Lung (tissue), 11 donors: ENCODE measurements at regions not wholly inside any gene's neighbourhood (a gene's known extent, or its start where the extent isn't known, plus 50 kb on each side); places are given as distances from the start of the nearest gene placed in this dataset.
A peak's percentile ranks its signal among the peaks of the same experiment; 100 is the strongest.

Experiments
- ATAC-seq: fragments of 200-7000 bp; cut with Tn5 transposase; one replicate; pipeline ENCODE4 v1.9.1; 2020; ENCODE audit warnings: moderate number of reproducible peaks; ENCODE audit not compliant: insufficient read depth, low FRiP score
- DNase-seq, 3 donors: peaks; one replicate each; pipeline ENCODE4 v3.0.0-alpha.2; 2013 to 2017
- H3K27ac ChIP-seq, 2 donors: one replicate each; pipeline ENCODE4 v1.5.1; 2013; ENCODE audit warnings: mild to moderate bottlenecking in 2 of 2, moderate library complexity in 2 of 2, control low read depth in 1 of 2, inconsistent platforms in 1 of 2, low read depth in 1 of 2, low read length in 1 of 2
- H3K27me3 ChIP-seq, 3 donors: one replicate each; pipeline ENCODE4 v1.5.1; 2013; ENCODE audit warnings: low read length in 2 of 3; ENCODE audit not compliant: control insufficient read depth in 3 of 3, insufficient read depth in 3 of 3
- H3K36me3 ChIP-seq, 4 donors: one replicate each; pipeline ENCODE4 v1.5.1; 2013; ENCODE audit warnings: low read length in 4 of 4, mild to moderate bottlenecking in 1 of 4, moderate library complexity in 1 of 4; ENCODE audit not compliant: control insufficient read depth in 4 of 4, insufficient read depth in 4 of 4
- H3K4me1 ChIP-seq, 5 donors: one replicate each; pipeline ENCODE4 v1.5.1; 2013; ENCODE audit warnings: low read length in 5 of 5, mild to moderate bottlenecking in 2 of 5, moderate library complexity in 1 of 5; ENCODE audit not compliant: control insufficient read depth in 5 of 5, insufficient read depth in 5 of 5
- H3K4me3 ChIP-seq: one replicate; pipeline ENCODE4 v1.5.1; 2013; ENCODE audit warnings: mild to moderate bottlenecking, control low read depth, moderate library complexity
- H3K9ac ChIP-seq, 2 donors: one replicate each; pipeline ENCODE4 v1.5.1; 2013; ENCODE audit warnings: low read length in 2 of 2, control low read depth in 1 of 2; ENCODE audit not compliant: insufficient read depth in 1 of 2
- H3K9me3 ChIP-seq, 4 donors: one replicate each; pipeline ENCODE4 v1.5.1; 2013; ENCODE audit warnings: low read length in 3 of 4, mild to moderate bottlenecking in 1 of 4, moderate library complexity in 1 of 4; ENCODE audit not compliant: control insufficient read depth in 4 of 4, insufficient read depth in 3 of 4
- WGBS, 2 donors: extraction: QIAGEN DNeasy Blood & Tissue Kit; methylation state at CpG; one replicate each; pipeline ENCODE4 v1.1.7; 2013; 5-methylcytosine and 5-hydroxymethylcytosine counted together
- TF ChIP-seq, protein P1 (sequence below): IDR thresholded peaks from 2 replicates; pipeline ENCODE4 v1.5.1; 2012; ENCODE audit warnings: mild to moderate bottlenecking; ENCODE audit errors: control extremely low read depth, extremely low read depth
- donor health status: control.
- donor health status: control.
- donor health status: Bipolar disorder and iron deficiency.
- donor health status: healthy.
- donor health status: DM: yes; HTN: yes; CAD: no.

DNA sequence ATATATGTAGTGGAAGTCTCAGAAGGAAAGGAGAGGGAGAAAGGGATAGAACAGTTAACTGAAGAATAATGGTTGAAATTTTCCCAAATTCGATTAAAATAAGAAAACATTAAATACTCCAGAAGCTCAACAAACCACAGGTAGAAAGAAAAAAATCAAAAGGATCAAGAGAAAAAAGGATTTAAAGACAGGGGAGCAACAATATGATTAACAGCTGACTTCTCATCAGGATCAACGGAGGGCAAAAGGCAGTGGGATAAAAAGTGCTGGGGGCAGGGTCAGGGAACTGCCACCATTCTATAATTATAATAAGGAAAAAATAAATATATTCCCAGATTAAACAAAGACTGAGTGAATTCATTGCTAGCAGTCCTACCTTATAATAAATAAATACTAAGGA, 55.3 kb downstream of the CDKN2C start:
- H3K27ac ChIP-seq: no peak overlapping the region
- WGBS, 2 donors: 67 to 75% methylated on average over 2 of the region's 2 CpGs
- no peak for ATAC-seq

DNA sequence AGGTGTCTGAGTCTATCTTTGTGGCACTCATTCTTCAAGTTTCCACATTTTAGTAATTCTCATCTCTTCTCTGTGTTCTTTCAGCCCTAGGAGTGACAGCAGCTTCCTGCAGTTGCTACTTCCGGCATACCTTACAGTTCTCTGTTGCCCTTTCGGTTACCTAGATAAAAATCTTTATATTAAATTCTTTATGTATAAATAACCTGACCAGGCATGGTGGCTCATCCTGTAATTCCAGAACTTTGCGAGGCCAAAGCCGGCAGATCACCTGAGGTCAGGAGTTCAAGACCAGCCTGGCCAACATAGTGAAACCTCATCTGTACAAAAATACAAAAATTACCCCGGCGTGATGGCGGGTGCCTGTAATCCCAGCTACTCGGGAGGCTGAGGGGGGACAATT, 62.9 kb downstream of the CDKN2C start:
- 95 to 97% methylated on average over 8 of the region's 8 CpGs for WGBS, 2 donors
- DNase-seq (no peak), ATAC-seq (no peak)
- H3K36me3 ChIP-seq: no peaks in the 10 kb centered on the region
- H3K27ac ChIP-seq: no peak overlapping the region
- TF ChIP-seq, protein P1, sequence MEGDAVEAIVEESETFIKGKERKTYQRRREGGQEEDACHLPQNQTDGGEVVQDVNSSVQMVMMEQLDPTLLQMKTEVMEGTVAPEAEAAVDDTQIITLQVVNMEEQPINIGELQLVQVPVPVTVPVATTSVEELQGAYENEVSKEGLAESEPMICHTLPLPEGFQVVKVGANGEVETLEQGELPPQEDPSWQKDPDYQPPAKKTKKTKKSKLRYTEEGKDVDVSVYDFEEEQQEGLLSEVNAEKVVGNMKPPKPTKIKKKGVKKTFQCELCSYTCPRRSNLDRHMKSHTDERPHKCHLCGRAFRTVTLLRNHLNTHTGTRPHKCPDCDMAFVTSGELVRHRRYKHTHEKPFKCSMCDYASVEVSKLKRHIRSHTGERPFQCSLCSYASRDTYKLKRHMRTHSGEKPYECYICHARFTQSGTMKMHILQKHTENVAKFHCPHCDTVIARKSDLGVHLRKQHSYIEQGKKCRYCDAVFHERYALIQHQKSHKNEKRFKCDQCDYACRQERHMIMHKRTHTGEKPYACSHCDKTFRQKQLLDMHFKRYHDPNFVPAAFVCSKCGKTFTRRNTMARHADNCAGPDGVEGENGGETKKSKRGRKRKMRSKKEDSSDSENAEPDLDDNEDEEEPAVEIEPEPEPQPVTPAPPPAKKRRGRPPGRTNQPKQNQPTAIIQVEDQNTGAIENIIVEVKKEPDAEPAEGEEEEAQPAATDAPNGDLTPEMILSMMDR: no peak
- H3K4me1 ChIP-seq: no peaks in the 10 kb centered on the region
- no peaks in the 10 kb centered on the region for H3K9me3 ChIP-seq
- no peak overlapping the region for H3K4me3 ChIP-seq
- no peaks in the 10 kb centered on the region for H3K27me3 ChIP-seq
- no peak overlapping the region for H3K9ac ChIP-seq

More for the DNA sequence above, 55.3 kb downstream of the CDKN2C start:
- Histone ChIP-seq H3K4me1 (no peaks in the 10 kb centered on the region), H3K27me3 (no peaks in the 10 kb centered on the region), H3K9me3 (no peaks in the 10 kb centered on the region), H3K36me3 (no peaks in the 10 kb centered on the region), H3K9ac (no peak overlapping the region), H3K4me3 (no peak overlapping the region)
- no peak for DNase-seq
- TF ChIP-seq, protein P1: no peak

DNA sequence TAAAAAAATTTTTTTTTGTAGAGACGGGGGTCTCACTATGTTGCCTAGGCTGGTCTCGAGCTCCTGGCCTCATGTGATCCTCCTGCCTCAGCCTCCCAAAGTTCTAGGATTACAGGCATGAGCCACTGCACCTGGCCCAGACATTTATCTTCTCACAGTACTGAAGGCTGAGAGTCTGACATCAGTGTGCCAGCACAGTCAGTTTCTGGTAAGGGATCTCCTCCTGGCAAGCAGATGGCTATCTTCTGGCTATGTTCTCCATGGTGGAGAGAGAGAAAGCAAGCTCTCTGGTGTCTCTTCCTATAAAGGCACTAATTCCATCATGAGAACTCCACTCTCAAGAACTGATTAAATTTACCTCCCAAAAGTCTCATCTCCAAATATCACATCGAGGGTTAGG, 57.8 kb upstream of the C1orf185 start:
- H3K27me3 ChIP-seq: no peaks in the 10 kb centered on the region
- H3K4me3 ChIP-seq: no peak overlapping the region
- H3K9ac ChIP-seq: no peak overlapping the region
- peaks cover 0 to 2% (median 0%) of the 10 kb centered on the region in 4 donors for H3K9me3 ChIP-seq
- no peaks in the 10 kb centered on the region for H3K36me3 ChIP-seq
- no peaks in the 10 kb centered on the region for H3K4me1 ChIP-seq
- WGBS, 2 donors: 81 to 87% methylated on average over 3 of the region's 3 CpGs
- ATAC-seq (no peak), DNase-seq (no peak)
- TF ChIP-seq, protein P1: no peak
- H3K27ac ChIP-seq: no peak overlapping the region

DNA sequence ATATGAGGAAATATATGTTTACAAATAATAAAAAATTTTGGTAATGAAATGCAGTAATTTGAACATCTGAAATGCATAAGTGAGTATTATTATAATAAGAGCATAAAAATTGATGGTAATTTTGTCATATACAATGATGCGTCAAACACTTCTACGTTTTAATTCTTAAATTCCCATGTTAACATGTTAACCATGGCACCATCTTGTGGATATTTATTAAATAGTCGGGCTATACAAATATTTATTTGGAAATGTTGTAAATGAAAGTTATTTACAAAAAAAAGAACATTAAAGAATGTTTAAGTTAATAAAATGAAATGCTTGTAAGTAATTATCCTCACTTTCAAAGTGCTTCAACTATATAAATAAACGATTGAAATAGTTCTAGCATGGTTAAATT, 57.2 kb upstream of the C1orf185 start:
- peak in 2 of 3 donors; percentile 4 to 5 for DNase-seq
- no peak for ATAC-seq
- H3K36me3 ChIP-seq: no peaks in the 10 kb centered on the region
- no peaks in the 10 kb centered on the region for H3K9me3 ChIP-seq
- H3K9ac ChIP-seq: no peak overlapping the region
- TF ChIP-seq, protein P1: no peak
- H3K27ac ChIP-seq: no peak overlapping the region
- H3K4me1 ChIP-seq: no peaks in the 10 kb centered on the region
- H3K27me3 ChIP-seq: no peaks in the 10 kb centered on the region
- no peak overlapping the region for H3K4me3 ChIP-seq
- 42 to 64% methylated on average over 4 of the region's 4 CpGs for WGBS, 2 donors
